GM10266 (cell line): ENCODE measurements at regions not wholly inside any gene's neighbourhood (a gene's known extent, or its start where the extent isn't known, plus 50 kb on each side); places are given as distances from the start of the nearest gene placed in this dataset.

ENCODE experiments used
- DNase-seq: peaks from one replicate; pipeline ENCODE4 v3.0.0; 2012; ENCODE audit errors: extremely low spot score
- TF ChIP-seq, protein P1 (sequence below): IDR thresholded peaks from 2 replicates; pipeline ENCODE4 v1.5.1; 2012; ENCODE audit warnings: mild to moderate bottlenecking, low read depth; ENCODE audit not compliant: control insufficient read depth, insufficient read depth; ENCODE audit errors: missing control alignments

DNA sequence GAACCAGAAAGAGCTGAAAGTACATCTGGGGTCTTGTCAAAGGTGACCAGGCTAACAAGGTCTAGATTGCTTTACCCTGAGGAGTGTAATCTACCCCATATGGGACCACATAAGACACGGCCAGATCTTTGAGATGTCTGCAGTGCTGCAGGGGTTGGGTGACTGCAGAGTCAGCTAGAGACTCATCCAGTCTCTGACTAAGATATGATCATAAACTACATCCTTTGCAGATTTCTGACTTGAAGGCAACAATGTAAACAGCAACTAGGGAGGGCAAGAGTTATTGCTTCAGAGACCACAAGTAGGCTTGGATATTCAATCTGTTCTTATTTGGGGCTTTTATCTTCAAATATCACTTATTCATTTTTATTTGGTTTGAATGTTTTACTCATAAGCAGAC lies 1080.5 kb upstream of the FOXG1 start:
- no peak for DNase-seq
- TF ChIP-seq, protein P1, sequence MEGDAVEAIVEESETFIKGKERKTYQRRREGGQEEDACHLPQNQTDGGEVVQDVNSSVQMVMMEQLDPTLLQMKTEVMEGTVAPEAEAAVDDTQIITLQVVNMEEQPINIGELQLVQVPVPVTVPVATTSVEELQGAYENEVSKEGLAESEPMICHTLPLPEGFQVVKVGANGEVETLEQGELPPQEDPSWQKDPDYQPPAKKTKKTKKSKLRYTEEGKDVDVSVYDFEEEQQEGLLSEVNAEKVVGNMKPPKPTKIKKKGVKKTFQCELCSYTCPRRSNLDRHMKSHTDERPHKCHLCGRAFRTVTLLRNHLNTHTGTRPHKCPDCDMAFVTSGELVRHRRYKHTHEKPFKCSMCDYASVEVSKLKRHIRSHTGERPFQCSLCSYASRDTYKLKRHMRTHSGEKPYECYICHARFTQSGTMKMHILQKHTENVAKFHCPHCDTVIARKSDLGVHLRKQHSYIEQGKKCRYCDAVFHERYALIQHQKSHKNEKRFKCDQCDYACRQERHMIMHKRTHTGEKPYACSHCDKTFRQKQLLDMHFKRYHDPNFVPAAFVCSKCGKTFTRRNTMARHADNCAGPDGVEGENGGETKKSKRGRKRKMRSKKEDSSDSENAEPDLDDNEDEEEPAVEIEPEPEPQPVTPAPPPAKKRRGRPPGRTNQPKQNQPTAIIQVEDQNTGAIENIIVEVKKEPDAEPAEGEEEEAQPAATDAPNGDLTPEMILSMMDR: no peak

GRCh38 chr14:27688841-27689444 lies 1077.6 kb upstream of the FOXG1 start:
- TF ChIP-seq, protein P1: no peak
- DNase-seq: no peak

DNA sequence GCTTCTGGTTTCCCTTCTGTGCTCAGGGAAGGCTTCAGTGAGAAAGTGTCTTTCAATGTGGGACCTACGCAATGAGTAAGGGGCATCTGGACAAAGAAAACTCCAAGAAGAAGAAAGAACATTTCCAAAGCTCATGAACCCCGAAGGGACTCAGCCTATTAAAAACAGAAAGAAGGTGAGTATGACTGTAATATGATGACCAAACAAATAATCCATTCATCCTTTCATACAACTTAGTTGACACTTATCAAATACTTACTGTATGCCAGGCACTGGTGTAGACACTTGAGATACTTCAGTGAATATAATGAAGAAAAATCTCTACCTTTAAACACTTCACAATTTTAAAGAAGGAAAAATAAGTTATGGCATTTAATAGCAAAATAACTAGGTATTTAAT lies 1054.2 kb upstream of the FOXG1 start:
- DNase-seq: no peak
- TF ChIP-seq, protein P1: no peak

GRCh38 chr14:27715561-27715960 lies 1051.0 kb upstream of the FOXG1 start:
- no peak for DNase-seq
- TF ChIP-seq, protein P1: no peak

GRCh38 chr14:27721760-27722159 lies 1044.8 kb upstream of the FOXG1 start:
- no peak for DNase-seq
- TF ChIP-seq, protein P1: no peak

DNA sequence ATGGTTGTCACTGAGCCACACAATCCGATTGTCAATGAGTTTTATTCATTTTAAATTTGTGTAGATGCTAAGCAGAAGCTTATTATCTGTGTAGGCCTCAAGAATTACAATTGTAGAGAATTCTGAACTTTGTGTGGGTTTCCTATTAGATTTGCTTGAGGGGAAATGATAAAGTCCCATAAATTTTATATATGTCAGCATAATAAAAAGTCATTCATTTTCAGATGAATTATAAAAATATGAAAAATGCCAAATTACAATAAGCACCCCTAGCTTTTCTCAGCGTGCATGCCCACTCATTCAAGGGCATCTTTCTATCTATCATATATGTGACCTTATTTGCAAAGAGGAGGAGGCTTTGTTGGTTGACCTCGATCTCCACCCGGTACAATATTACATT lies 1041.1 kb upstream of the FOXG1 start:
- no peak for DNase-seq
- TF ChIP-seq, protein P1: no peak

DNA sequence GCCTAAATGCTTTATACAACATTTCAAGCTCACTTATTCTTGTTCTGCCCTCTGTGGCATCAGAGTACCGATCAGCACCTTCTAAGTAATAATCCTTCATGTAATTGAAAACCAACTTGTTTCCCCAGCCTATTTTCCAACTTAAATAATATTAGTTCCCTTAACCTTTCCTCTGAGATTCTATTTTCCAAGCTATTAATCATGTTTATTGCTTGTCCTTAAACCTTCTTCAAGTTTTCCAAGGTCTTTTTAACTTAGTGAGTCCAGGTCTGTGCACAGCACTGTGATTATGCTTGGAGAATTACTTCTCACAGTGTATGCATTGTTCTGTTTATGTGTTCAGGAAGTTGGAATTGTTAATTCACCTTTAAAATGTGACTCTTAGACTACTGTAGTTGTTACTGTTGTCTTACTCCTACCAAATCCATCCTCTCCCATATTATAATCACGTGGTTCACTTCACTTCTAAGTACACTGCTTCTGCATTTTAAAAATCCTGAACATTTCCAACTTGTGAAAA lies 1039.3 kb upstream of the FOXG1 start:
- DNase-seq: no peak
- TF ChIP-seq, protein P1: no peak
